GM18508 (cell line): ENCODE measurements at regions not wholly inside any gene's neighbourhood (a gene's known extent, or its start where the extent isn't known, plus 50 kb on each side); places are given as distances from the start of the nearest gene placed in this dataset.
"Not testable (repeated sequence)": the region's sequence is repeated elsewhere in the genome, so short reads cannot be mapped to it uniquely, and the experiment has no call there.

ENCODE experiments used
- ATAC-seq: cut with Tn5 transposase; IDR thresholded peaks from one replicate; pipeline ENCODE4 v1.9.1; 2021; ENCODE audit warnings: moderate number of reproducible peaks; ENCODE audit not compliant: insufficient read depth, unreplicated experiment

DNA sequence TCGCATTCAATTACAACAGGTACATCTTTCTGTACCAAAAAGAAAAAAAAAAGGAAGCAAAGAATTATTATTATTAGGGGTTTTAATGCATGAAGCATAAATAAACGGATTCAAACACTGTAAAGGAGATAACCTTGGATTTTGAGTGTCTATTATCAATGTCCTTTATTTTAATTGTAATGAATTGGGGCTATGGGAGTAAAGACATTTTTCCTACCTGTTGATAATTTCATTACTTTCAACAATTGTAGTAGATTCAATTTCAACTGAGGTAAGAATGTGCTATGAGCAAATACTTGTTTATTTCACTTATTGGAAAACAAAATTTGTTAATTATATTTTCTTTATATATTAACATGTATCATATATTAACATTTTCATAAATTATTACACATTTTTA, 855.6 kb downstream of the KCNJ2 start:
- ATAC-seq: no peak

GRCh38 chr17:71029246-71029645, 859.9 kb downstream of the KCNJ2 start:
- ATAC-seq: no peak

DNA sequence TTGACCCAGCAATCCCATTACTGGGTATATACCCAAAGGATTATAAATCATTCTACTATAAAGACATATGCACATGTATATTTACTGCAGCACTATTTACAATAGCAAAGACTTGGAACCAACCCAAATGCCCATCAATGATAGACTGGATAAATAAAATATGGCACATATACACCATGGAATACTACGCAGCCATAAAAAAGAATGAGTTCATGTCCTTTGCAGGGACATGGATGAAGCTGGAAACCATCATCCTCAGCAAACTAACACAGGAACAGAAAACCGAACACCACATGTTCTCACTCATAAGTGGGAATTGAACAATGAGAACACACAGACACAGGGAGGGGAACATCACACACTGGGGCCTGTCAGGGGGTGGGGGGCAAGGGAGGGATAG, 862.0 kb downstream of the KCNJ2 start:
- ATAC-seq: not testable (repeated sequence)

GRCh38 chr17:71032746-71033273, 863.5 kb downstream of the KCNJ2 start:
- no peak for ATAC-seq

DNA sequence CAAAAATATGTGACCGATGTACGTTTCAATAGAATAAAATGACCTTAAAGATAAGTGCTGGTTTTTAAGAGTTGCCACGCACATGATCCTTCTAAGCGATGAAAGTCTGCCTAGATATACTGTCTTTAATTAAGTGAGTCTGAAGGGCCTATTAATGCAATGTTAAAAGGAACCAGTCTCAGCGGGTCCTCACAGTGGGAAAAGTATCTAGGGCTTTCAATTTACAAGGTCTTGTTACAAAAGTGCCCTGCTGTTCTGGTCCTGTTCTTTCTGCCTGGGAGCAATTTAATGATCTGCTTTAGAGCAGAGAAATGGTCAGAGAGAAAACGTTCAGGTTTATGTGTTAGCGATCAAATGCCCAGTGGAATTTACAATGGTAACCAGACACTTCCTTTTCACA, 864.0 kb downstream of the KCNJ2 start:
- no peak for ATAC-seq

- ATAC-seq: no peak
These were observed 865.9 kb downstream of the KCNJ2 start for GRCh38 chr17:71035226-71035625.

DNA sequence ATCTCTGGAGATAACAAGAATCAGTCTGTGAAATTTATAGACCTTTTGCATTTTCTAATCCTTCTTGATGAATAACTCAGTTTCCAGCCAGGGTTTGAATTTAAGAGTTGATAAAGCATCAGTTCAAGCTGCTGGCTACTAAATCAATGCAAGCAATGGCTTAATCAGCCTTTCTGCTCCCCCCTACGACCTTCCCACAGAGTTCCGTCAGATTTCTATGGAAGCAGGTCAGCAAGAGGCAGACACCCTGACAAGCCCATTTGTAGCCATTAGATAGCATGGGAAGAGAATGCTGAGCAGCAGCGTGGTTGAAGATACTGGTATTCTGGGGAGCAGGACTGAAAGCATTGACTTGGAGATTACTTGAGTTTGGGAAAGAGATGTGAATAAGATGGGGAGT, 868.1 kb downstream of the KCNJ2 start:
- no peak for ATAC-seq

GRCh38 chr17:71039391-71039790, 870.1 kb downstream of the KCNJ2 start:
- ATAC-seq: no peak

GRCh38 chr17:71052971-71053370, 883.6 kb downstream of the KCNJ2 start:
- ATAC-seq: no peak

DNA sequence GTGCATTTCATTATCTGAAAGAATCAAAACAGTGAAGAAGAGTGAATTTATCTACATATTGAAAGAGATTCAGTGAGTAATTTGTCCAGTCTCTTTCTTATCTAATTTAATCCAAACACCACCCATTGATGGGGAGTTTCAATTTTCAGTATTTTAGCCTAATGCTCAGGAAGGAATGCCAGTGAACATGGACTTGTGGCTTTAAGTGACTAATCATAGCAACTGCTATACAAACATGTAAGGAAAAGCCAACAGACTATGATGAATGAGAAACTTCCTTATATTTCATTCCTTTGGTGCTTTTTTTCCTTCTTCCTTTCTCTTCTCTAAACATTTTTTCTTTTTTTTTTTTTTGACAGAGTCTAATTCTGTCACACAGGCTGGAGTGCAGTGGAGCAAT, 885.8 kb downstream of the KCNJ2 start:
- ATAC-seq: no peak

DNA sequence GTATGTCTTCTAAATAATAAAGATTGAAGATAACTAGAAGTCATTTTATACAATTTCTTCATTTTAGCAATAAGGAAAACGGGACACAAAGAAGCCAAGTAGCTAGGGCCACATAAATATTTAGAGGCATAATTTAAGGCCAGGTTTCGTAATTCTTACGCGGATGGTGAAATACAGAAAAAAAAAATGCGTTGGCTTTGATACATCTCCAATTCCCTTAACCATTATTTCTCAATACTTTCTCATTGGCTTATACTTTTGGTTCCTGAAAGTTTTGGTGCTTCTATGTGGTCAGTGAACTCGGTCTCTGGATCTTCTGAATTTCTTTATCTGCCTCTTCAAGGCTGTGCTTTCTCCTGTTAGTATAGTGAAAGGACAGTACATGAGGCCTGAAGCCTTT, 888.1 kb downstream of the KCNJ2 start:
- ATAC-seq: no peak

DNA sequence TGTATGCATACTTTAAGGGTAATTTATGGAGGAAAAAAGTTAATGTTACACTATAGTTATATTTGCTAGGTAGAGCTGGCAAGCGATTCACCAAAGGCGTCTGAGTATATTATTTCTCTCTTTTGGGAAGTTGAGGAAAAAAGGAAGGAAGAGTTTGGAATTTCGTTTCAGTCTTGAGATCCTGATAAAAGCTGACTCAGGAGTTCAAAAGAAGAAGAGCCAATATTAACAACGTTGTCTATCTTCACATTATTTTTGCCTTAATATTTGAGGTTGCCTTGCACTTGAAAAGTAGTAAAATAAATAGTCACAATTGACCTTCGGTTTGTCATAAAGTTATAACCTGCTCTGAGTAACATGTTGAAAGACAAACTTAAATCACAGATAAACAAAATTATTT, 888.6 kb downstream of the KCNJ2 start:
- no peak for ATAC-seq

- ATAC-seq: no peak
These were observed 893.8 kb downstream of the KCNJ2 start for GRCh38 chr17:71063127-71063526.

- ATAC-seq: no peak
These were observed 894.2 kb downstream of the KCNJ2 start for GRCh38 chr17:71063559-71063958.

DNA sequence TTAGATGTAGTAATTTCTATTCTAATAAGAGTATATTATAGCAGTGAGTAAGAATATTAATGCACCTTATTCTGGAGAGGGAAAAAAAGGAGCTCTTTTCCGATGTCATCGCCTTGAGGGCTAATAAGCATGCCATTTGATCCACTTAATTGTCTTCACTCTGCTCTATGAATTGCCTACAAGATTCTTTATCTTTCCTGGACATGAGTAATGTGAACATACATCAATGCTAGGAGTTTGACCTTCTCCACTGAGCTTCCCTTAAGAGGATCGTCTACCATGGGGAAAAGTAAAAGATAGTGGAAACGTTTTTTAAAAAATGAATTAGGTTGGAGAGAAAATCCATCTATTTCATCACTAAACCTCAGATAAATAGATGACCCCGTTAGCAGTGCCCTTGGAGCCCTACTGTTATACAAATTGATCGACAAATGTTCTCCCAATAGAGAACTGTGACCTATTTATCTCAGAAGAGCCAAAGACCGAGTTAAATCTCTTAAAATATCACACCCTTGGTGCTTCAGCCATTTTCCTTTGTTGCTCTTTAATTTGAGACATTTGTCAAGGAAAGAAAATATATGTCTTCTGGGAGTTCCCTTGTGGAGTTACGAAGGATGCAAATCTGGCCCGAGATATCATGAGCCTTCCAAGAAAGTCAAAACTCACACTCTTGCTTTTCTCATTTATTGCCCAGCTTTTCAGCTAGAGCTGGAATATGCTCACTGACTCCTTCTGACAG, 898.5 kb downstream of the KCNJ2 start:
- ATAC-seq: no peak

- ATAC-seq: no peak
These were observed 899.0 kb downstream of the KCNJ2 start for GRCh38 chr17:71068408-71068750.

- no peak for ATAC-seq
These were observed 901.7 kb downstream of the KCNJ2 start for GRCh38 chr17:71071041-71071440.

- no peak for ATAC-seq
These were observed 902.5 kb downstream of the KCNJ2 start for GRCh38 chr17:71071837-71072236.

- no peak for ATAC-seq
These were observed 911.6 kb downstream of the KCNJ2 start for GRCh38 chr17:71080937-71081336.

DNA sequence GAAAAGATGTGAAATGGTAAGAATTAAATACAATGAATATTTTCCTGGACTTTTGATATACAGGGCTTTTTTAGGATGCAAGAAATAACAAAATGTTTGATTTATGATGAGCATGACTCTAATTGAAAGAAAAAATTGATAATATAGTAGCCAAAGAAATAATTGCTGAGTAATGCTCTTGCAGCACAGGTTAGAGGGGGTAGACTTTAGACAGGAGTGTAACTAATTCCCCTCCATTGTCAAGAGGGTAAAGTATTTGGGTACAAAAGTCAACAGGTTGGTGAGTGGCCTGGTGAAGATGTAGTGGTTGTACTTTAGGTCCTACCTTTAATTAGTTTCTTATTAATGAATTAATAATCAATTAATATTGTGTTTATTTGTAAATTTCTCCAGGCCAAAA, 912.3 kb downstream of the KCNJ2 start:
- no peak for ATAC-seq

GRCh38 chr17:71084219-71084618, 914.9 kb downstream of the KCNJ2 start:
- no peak for ATAC-seq

DNA sequence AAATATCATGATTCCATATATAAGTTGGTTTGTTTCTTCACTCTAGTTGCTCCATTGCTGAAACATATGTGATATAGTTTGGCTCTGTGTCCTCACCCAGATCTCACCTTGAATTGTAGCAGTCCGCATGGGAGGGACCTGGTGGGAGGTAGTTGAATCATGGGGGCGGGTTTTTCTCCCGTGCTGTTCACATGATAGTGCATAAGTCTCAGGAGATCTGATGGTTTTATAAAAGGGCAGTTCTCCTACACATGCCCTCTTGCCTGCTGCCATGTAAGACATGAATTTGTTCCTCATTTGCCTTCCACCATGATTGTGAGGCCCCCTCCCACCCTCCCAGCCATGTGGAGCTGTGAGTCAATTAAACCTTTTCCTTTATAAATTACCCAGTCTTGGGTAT, 915.5 kb downstream of the KCNJ2 start:
- no peak for ATAC-seq
